Heart left ventricle (tissue), 13 donors: ENCODE measurements at regions not wholly inside any gene's neighbourhood (a gene's known extent, or its start where the extent isn't known, plus 50 kb on each side); places are given as distances from the start of the nearest gene placed in this dataset.
"Not testable (repeated sequence)": the region's sequence is repeated elsewhere in the genome, so short reads cannot be mapped to it uniquely, and the experiment has no call there.

ENCODE experiments used
- POLR2A ChIP-seq, 2 donors: fragments of 450-650 bp; IDR thresholded peaks; one replicate each; pipeline ENCODE4 v1.6.1; 2017; ENCODE audit warnings: antibody characterized with exemption in 2 of 2, mild to moderate bottlenecking in 2 of 2, moderate library complexity in 2 of 2
- TF ChIP-seq, protein P1 (sequence below), 12 donors: fragments of 200-600 bp; sonication (generic) in 4 of 12; IDR thresholded peaks; one replicate each; pipeline versions ENCODE4 v1.5.0 to v1.8.0; 2018 to 2022; ENCODE audit warnings: antibody characterized with exemption in 12 of 12, mild to moderate bottlenecking in 5 of 12
- donor health status: ischemic (EF 13 %, LVEDD 7.1; RV severe dilation, severe dysfunction).
- donor health status: DM: no; HTN: yes; CAD: no.
- donor health status: DM: no; HTN: no; CAD: no.
- donor health status: ischemic (EF 25% LVEDD 6.9; RV normal size, moderate dysfunction).
- donor health status: ischemic (EF 25% LVEDD 5.7; RV mildly dilated, moderate dysfunction).
- donor health status: ischemic (EF 35%, LVEDD 5.7; RV mildly dilated, moderate dysfunction).
- donor health status: nonischemic (EF 11% LVEDD 7.7; RV severe dilation, severe dysfunction).
- donor health status: DM: yes; HTN: yes; CAD: no.
- donor health status: PGD.
- donor health status: ischemic (EF 29% LVEDD 5.4; RV normal size, mild dysfunction).
- donor health status: nonischemic (EF 23%, LVEDD 6.1; RV moderate dilation, normal function).

DNA sequence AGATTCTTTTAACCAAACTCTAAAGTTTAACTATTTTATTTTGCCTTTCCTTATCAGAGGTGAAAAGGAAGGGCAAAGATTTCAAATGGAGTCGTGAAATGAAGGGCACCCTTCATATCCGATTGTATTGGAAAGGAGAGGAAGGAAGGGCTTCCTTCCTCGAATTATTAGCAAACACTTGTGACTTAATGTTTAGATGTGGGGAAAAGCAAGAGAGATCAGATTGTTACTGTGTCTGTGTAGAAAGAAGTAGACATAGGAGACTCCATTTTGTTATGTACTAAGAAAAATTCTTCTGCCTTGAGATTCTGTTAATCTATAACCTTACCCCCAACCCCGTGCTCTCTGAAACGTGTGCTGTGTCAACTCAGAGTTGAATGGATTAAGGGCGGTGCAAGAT lies 291.5 kb downstream of the ABCC12 start:
- TF ChIP-seq, protein P1, sequence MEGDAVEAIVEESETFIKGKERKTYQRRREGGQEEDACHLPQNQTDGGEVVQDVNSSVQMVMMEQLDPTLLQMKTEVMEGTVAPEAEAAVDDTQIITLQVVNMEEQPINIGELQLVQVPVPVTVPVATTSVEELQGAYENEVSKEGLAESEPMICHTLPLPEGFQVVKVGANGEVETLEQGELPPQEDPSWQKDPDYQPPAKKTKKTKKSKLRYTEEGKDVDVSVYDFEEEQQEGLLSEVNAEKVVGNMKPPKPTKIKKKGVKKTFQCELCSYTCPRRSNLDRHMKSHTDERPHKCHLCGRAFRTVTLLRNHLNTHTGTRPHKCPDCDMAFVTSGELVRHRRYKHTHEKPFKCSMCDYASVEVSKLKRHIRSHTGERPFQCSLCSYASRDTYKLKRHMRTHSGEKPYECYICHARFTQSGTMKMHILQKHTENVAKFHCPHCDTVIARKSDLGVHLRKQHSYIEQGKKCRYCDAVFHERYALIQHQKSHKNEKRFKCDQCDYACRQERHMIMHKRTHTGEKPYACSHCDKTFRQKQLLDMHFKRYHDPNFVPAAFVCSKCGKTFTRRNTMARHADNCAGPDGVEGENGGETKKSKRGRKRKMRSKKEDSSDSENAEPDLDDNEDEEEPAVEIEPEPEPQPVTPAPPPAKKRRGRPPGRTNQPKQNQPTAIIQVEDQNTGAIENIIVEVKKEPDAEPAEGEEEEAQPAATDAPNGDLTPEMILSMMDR (IDR thresholded peaks at IDR 0.05): not testable (repeated sequence)
- TF ChIP-seq POLR2A (IDR thresholded peaks at IDR 0.05): not testable (repeated sequence)
